ENCODE measurements at regions not wholly inside any gene's neighbourhood (a gene's known extent, or its start where the extent isn't known, plus 50 kb on each side); places are given as distances from the start of the nearest gene placed in this dataset.

DNA sequence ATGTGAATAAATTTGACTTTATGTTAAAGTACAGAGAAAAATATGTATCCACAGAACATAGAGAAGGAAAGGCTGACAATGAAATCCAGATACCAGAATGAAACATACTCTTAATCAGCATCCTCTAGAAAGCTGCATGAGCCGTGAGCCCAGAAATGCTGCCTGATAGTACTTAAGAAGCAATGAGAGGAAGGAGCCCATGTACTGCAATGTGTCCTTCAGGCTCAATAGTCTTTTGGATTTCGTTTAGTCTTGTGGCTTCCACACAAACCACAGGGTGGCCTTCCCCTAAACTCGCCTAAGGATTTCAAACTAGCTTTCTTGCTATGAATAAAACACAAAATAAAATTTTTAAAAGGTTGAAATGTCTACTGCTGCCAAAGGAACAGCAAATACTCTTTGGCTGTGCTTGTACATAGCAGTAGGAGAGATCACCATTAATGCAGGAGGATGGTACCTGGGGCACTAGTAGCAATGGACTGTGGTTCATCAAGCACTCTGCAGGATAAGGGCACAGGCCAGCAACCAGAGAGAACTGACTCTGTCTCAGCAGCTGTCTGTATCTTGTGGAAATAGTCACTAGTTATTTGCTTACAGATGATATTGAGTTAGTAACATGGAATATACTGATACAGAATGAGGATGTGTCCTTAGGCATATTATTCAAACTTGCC, 988.3 kb upstream of the LRFN5 start:
- no peak for TF ChIP-seq POLR2AphosphoS5 (IDR thresholded peaks at IDR 0.05; ENCODE audit: low read depth, low read length)
- TF ChIP-seq TAF1 (IDR thresholded peaks at IDR 0.05; ENCODE audit: borderline replicate concordance, low read depth, low read length): no peak
- TF ChIP-seq, protein P1, sequence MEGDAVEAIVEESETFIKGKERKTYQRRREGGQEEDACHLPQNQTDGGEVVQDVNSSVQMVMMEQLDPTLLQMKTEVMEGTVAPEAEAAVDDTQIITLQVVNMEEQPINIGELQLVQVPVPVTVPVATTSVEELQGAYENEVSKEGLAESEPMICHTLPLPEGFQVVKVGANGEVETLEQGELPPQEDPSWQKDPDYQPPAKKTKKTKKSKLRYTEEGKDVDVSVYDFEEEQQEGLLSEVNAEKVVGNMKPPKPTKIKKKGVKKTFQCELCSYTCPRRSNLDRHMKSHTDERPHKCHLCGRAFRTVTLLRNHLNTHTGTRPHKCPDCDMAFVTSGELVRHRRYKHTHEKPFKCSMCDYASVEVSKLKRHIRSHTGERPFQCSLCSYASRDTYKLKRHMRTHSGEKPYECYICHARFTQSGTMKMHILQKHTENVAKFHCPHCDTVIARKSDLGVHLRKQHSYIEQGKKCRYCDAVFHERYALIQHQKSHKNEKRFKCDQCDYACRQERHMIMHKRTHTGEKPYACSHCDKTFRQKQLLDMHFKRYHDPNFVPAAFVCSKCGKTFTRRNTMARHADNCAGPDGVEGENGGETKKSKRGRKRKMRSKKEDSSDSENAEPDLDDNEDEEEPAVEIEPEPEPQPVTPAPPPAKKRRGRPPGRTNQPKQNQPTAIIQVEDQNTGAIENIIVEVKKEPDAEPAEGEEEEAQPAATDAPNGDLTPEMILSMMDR (IDR thresholded peaks at IDR 0.05): no peak
- TF ChIP-seq, protein P2, sequence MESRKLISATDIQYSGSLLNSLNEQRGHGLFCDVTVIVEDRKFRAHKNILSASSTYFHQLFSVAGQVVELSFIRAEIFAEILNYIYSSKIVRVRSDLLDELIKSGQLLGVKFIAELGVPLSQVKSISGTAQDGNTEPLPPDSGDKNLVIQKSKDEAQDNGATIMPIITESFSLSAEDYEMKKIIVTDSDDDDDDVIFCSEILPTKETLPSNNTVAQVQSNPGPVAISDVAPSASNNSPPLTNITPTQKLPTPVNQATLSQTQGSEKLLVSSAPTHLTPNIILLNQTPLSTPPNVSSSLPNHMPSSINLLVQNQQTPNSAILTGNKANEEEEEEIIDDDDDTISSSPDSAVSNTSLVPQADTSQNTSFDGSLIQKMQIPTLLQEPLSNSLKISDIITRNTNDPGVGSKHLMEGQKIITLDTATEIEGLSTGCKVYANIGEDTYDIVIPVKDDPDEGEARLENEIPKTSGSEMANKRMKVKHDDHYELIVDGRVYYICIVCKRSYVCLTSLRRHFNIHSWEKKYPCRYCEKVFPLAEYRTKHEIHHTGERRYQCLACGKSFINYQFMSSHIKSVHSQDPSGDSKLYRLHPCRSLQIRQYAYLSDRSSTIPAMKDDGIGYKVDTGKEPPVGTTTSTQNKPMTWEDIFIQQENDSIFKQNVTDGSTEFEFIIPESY (IDR thresholded peaks at IDR 0.05; ENCODE audit: borderline replicate concordance, low read depth): no peak
- TF ChIP-seq RFX5 (IDR thresholded peaks at IDR 0.05; ENCODE audit: low read length): no peak
